HG02798 (cell line): ENCODE measurements at regions not wholly inside any gene's neighbourhood (a gene's known extent, or its start where the extent isn't known, plus 50 kb on each side); places are given as distances from the start of the nearest gene placed in this dataset.

Source experiments
- ATAC-seq: cut with Tn5 transposase; IDR thresholded peaks from one replicate; pipeline ENCODE4 v1.9.1; 2021; ENCODE audit warnings: mild to moderate bottlenecking; ENCODE audit not compliant: unreplicated experiment, poor library complexity

GRCh38 chr5:123696921-123697341 lies 185.0 kb downstream of the CSNK1G3 start:
- no peak for ATAC-seq

- no peak for ATAC-seq
Measured at GRCh38 chr5:123690821-123691220, 178.8 kb downstream of the CSNK1G3 start.

- no peak for ATAC-seq
Measured at GRCh38 chr5:123681061-123681460, 169.1 kb downstream of the CSNK1G3 start.

- no peak for ATAC-seq
Measured at GRCh38 chr5:123673107-123673506, 161.1 kb downstream of the CSNK1G3 start.

- ATAC-seq, result no peak
Measured at GRCh38 chr5:123671711-123672456, 159.9 kb downstream of the CSNK1G3 start.

GRCh38 chr5:123671042-123671441 lies 159.1 kb downstream of the CSNK1G3 start:
- peak; percentile 57 for ATAC-seq
